ENCODE measurements at regions not wholly inside any gene's neighbourhood (a gene's known extent, or its start where the extent isn't known, plus 50 kb on each side); places are given as distances from the start of the nearest gene placed in this dataset.

- no peak for TF ChIP-seq POLR2A (IDR thresholded peaks at IDR 0.05)
- TF ChIP-seq, protein P1, sequence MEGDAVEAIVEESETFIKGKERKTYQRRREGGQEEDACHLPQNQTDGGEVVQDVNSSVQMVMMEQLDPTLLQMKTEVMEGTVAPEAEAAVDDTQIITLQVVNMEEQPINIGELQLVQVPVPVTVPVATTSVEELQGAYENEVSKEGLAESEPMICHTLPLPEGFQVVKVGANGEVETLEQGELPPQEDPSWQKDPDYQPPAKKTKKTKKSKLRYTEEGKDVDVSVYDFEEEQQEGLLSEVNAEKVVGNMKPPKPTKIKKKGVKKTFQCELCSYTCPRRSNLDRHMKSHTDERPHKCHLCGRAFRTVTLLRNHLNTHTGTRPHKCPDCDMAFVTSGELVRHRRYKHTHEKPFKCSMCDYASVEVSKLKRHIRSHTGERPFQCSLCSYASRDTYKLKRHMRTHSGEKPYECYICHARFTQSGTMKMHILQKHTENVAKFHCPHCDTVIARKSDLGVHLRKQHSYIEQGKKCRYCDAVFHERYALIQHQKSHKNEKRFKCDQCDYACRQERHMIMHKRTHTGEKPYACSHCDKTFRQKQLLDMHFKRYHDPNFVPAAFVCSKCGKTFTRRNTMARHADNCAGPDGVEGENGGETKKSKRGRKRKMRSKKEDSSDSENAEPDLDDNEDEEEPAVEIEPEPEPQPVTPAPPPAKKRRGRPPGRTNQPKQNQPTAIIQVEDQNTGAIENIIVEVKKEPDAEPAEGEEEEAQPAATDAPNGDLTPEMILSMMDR (IDR thresholded peaks at IDR 0.05) = no peak
- no peak for TF ChIP-seq POLR2AphosphoS5 (IDR thresholded peaks at IDR 0.05)
Observed at GRCh38 chr4:186003746-186004145, 65.2 kb upstream of the TLR3 start.
